ENCODE measurements at regions not wholly inside any gene's neighbourhood (a gene's known extent, or its start where the extent isn't known, plus 50 kb on each side); places are given as distances from the start of the nearest gene placed in this dataset.

DNA sequence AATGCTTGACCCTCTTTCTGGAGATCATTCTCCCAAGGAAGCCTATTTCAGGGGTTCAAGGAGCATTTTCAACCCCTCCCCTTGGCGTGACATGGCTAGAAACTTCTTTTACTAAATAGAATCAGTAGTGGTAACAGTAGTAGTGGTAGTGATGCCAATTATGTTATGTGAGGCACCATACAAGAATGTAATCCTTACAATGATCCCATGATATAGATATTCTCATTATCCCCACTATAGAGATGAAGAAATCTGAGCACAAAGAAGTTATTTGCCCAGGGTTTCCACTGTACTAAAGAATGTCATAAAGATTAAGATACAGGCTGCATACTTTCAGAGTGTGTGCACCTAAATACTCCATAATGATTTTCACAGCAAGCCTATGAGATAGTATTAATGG is 155.4 kb upstream of the CLINT1 start:
- H3K36me3 ChIP-seq (replicated peaks in 1 of 2; ENCODE audit: control insufficient read depth in 1 of 2, insufficient read depth in 2 of 2, low read length in 2 of 2), result no peaks in the 10 kb centered on the region
- DNase-seq, result no peak
- Mint-ChIP-seq H3K9me3 (no peaks in the 10 kb centered on the region), H3K27ac (no peak overlapping the region), H3K4me1 (no peaks in the 10 kb centered on the region), H3K4me3 (no peak overlapping the region), H3K27me3 (ENCODE audit: low read depth in 3 of 3) (peaks cover 3 to 11% (median 7%) of the 10 kb centered on the region in 3 donors), H3K36me3 (no peaks in the 10 kb centered on the region)
- intact Hi-C loops (cut with micrococcal nuclease), result no loop called here
- H3K9me3 ChIP-seq (replicated peaks in 1 of 2; ENCODE audit: control insufficient read depth in 1 of 2, insufficient read depth in 1 of 2, low read length in 2 of 2), result no peaks in the 10 kb centered on the region
- H3K4me1 ChIP-seq (ENCODE audit: control insufficient read depth in 1 of 2, insufficient read depth in 2 of 2, low read length in 2 of 2), result no peaks in the 10 kb centered on the region
- no peak overlapping the region for H3K4me3 ChIP-seq (replicated peaks in 1 of 3; ENCODE audit: low read depth in 2 of 3, low read length in 3 of 3)
- no peak overlapping the region for H2AFZ ChIP-seq (ENCODE audit: insufficient read depth, low read depth, low read length, poor library complexity, severe bottlenecking)
- no peak overlapping the region for H3K4me2 ChIP-seq (replicated peaks; ENCODE audit: extremely low read depth, low read length, poor library complexity, severe bottlenecking)
- WGBS (ENCODE audit: insufficient coverage), result no CpG with 5 or more reads among the region's 1 CpG
- H3K9ac ChIP-seq (ENCODE audit: insufficient read depth, low read length, poor library complexity, severe bottlenecking), result no peak overlapping the region
- H4K20me1 ChIP-seq (ENCODE audit: insufficient read depth, low read length), result no peaks in the 10 kb centered on the region
- H3K27ac ChIP-seq (ENCODE audit: low read depth in 1 of 2, low read length in 2 of 2), result no peak overlapping the region
- H3K79me2 ChIP-seq (ENCODE audit: insufficient read depth, low read length), result no peaks in the 10 kb centered on the region
- TF ChIP-seq, protein P1, sequence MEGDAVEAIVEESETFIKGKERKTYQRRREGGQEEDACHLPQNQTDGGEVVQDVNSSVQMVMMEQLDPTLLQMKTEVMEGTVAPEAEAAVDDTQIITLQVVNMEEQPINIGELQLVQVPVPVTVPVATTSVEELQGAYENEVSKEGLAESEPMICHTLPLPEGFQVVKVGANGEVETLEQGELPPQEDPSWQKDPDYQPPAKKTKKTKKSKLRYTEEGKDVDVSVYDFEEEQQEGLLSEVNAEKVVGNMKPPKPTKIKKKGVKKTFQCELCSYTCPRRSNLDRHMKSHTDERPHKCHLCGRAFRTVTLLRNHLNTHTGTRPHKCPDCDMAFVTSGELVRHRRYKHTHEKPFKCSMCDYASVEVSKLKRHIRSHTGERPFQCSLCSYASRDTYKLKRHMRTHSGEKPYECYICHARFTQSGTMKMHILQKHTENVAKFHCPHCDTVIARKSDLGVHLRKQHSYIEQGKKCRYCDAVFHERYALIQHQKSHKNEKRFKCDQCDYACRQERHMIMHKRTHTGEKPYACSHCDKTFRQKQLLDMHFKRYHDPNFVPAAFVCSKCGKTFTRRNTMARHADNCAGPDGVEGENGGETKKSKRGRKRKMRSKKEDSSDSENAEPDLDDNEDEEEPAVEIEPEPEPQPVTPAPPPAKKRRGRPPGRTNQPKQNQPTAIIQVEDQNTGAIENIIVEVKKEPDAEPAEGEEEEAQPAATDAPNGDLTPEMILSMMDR (IDR thresholded peaks at IDR 0.05), result no peak
- peaks cover 0 to 2% of the 10 kb centered on the region in 2 donors for H3K27me3 ChIP-seq (ENCODE audit: control insufficient read depth in 2 of 2, insufficient read depth in 2 of 2, low read length in 2 of 2)

DNA sequence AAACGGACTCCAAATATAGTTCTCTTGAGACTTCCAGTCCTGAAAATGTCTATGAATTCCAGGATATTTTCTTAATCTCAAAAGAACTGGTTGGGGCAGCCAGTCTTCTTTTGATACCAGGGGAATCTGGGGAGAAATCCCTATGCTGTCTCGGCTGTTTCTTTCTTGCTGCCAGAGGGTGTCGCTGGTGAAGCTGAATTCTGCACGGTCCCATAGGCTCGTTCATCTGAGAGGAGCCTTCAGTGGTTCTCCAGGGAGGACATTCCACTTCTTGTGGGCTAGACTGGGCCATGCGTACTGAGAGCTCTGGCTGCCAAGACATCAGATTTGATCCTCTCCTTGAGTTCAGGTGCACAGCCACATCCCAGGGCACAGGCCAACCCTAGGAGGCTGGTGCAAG is 155.0 kb upstream of the CLINT1 start:
- H4K20me1 ChIP-seq (ENCODE audit: insufficient read depth, low read length), result no peaks in the 10 kb centered on the region
- H3K9me3 ChIP-seq (replicated peaks in 1 of 2; ENCODE audit: control insufficient read depth in 1 of 2, insufficient read depth in 1 of 2, low read length in 2 of 2), result no peaks in the 10 kb centered on the region
- no peak overlapping the region for H2AFZ ChIP-seq (ENCODE audit: insufficient read depth, low read depth, low read length, poor library complexity, severe bottlenecking)
- Mint-ChIP-seq H3K27ac (no peak overlapping the region), H3K4me1 (no peaks in the 10 kb centered on the region), H3K4me3 (no peak overlapping the region), H3K9me3 (no peaks in the 10 kb centered on the region), H3K36me3 (no peaks in the 10 kb centered on the region), H3K27me3 (ENCODE audit: low read depth in 3 of 3) (peaks cover 3 to 11% (median 7%) of the 10 kb centered on the region in 3 donors)
- TF ChIP-seq, protein P1 (IDR thresholded peaks at IDR 0.05), result no peak
- peaks cover 0 to 2% of the 10 kb centered on the region in 2 donors for H3K27me3 ChIP-seq (ENCODE audit: control insufficient read depth in 2 of 2, insufficient read depth in 2 of 2, low read length in 2 of 2)
- H3K27ac ChIP-seq (ENCODE audit: low read depth in 1 of 2, low read length in 2 of 2), result no peak overlapping the region
- no peak overlapping the region for H3K4me2 ChIP-seq (replicated peaks; ENCODE audit: extremely low read depth, low read length, poor library complexity, severe bottlenecking)
- WGBS (ENCODE audit: insufficient coverage), result 24% methylated on average over 5 of the region's 6 CpGs
- DNase-seq, result no peak
- intact Hi-C loops (cut with micrococcal nuclease), result no loop called here
- no peaks in the 10 kb centered on the region for H3K4me1 ChIP-seq (ENCODE audit: control insufficient read depth in 1 of 2, insufficient read depth in 2 of 2, low read length in 2 of 2)
- H3K9ac ChIP-seq (ENCODE audit: insufficient read depth, low read length, poor library complexity, severe bottlenecking), result no peak overlapping the region
- H3K79me2 ChIP-seq (ENCODE audit: insufficient read depth, low read length), result no peaks in the 10 kb centered on the region
- H3K36me3 ChIP-seq (replicated peaks in 1 of 2; ENCODE audit: control insufficient read depth in 1 of 2, insufficient read depth in 2 of 2, low read length in 2 of 2), result no peaks in the 10 kb centered on the region
- H3K4me3 ChIP-seq (replicated peaks in 1 of 3; ENCODE audit: low read depth in 2 of 3, low read length in 3 of 3), result no peak overlapping the region
